ACC112 (cell line): ENCODE measurements at regions not wholly inside any gene's neighbourhood (a gene's known extent, or its start where the extent isn't known, plus 50 kb on each side); places are given as distances from the start of the nearest gene placed in this dataset.

Experiments used
- H2AFZ ChIP-seq: fragments of 200-600 bp; sonication (generic); one replicate; pipeline ENCODE4 v1.6.0; 2017; ENCODE audit warnings: antibody characterized with exemption, low read length; ENCODE audit not compliant: unreplicated experiment
- H3K27ac ChIP-seq: fragments of 200-600 bp; sonication (generic); 2 replicates; pipeline ENCODE4 v1.5.1; 2014; ENCODE audit warnings: low read depth, mild to moderate bottlenecking, antibody characterized with exemption, low read length, moderate library complexity
- H3K27me3 ChIP-seq: fragments of 200-600 bp; sonication (generic); 2 replicates; pipeline ENCODE4 v1.6.1; 2014; ENCODE audit warnings: mild to moderate bottlenecking, antibody characterized with exemption, low read length, moderate library complexity, mixed read lengths; ENCODE audit not compliant: insufficient read depth
- H3K36me3 ChIP-seq: fragments of 200-600 bp; sonication (generic); 2 replicates; pipeline ENCODE4 v1.6.1; 2016; ENCODE audit warnings: mild to moderate bottlenecking, antibody characterized with exemption, low read length, moderate library complexity, mixed read lengths; ENCODE audit not compliant: insufficient read depth
- H3K4me1 ChIP-seq: fragments of 200-600 bp; sonication (generic); one replicate; pipeline ENCODE4 v1.6.1; 2016; ENCODE audit warnings: low read length, mixed read lengths; ENCODE audit not compliant: insufficient read depth, unreplicated experiment, control insufficient read depth
- H3K4me3 ChIP-seq: fragments of 200-600 bp; sonication (generic); 2 replicates; pipeline ENCODE4 v1.5.1; 2014; ENCODE audit warnings: mild to moderate bottlenecking, low read depth, low read length
- H3K79me2 ChIP-seq: fragments of 200-600 bp; sonication (generic); one replicate; pipeline ENCODE4 v1.6.0; 2016; ENCODE audit warnings: low read length; ENCODE audit not compliant: control insufficient read depth, unreplicated experiment, insufficient read depth

DNA sequence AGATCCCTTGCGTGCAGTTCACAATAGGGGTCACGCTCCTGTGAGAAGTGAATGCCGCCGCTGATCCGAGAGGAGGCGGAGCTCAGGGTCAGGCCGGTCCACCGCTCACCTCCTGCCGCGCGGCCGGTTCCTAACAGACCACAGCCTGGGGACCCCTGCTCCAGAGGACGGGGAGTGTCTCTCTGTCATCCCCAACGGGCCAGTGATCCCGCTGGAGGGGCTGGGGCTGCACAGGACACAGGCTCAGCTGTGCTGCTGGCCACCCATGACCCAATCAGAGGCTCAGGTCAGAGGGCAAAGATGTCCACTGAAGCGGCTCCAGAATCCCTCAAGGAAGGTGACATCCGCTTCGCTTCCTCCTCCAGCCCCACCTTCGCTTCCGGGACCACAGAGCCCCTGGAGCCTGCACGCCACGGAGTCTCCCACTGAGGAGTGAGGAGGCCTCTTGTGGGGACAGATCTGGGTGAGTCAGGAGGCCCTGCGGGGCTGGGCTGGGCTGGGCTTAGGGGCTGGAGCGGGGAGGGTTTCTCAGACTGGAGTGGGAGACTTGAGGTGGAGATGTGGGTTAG is 115.4 kb downstream of the METRNL start:
- Histone ChIP-seq H3K79me2 (no peaks in the 10 kb centered on the region), H3K27ac (peak overlapping the region; percentile 93), H3K4me3 (no peak overlapping the region), H3K36me3 (no peaks in the 10 kb centered on the region), H3K4me1 (peaks cover 40% of the 10 kb centered on the region), H3K27me3 (no peaks in the 10 kb centered on the region), H2AFZ (no peak overlapping the region)

DNA sequence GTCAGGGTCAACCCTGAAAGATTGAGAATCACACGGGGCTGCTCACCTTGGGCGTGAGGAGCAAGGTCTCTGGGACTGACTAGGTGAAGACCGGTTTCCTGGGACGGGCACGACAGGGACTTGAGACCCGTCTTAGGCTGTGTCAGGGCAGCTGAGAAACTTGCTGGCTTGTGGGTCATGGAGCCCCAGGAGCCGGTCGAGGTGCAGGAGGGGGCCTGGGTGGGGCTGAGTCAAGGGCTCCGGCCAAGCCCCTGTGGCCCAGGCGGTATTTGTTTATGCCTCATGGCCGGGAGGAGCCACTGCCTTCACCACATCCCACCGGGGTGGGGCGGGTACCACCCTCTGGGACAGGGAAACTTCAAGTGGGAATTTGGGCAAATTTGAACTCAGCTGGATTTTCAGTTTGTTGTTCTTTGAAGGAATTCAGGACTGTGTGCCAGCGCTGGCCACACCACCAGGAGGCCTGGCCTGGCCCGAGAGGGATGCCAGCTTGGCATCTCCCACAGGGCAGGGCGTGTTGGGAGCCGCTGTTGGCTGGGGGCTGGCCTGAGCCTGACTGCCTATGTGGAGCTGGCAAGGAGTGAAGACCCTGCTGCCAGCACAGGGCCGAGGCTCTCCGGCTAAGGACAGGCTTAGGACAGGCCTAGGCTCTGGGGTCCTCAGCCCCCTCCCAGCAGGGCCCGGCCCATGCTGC is 116.1 kb downstream of the METRNL start:
- H3K36me3 ChIP-seq: no peaks in the 10 kb centered on the region
- H3K27me3 ChIP-seq: no peaks in the 10 kb centered on the region
- peaks cover 43% of the 10 kb centered on the region for H3K4me1 ChIP-seq
- H3K27ac ChIP-seq: peak overlapping the region; percentile 93
- no peaks in the 10 kb centered on the region for H3K79me2 ChIP-seq
- peak overlapping the region; percentile 32; the same call in 1 of the 2 replicates for H3K4me3 ChIP-seq
- peak overlapping the region; percentile 32 for H2AFZ ChIP-seq

DNA sequence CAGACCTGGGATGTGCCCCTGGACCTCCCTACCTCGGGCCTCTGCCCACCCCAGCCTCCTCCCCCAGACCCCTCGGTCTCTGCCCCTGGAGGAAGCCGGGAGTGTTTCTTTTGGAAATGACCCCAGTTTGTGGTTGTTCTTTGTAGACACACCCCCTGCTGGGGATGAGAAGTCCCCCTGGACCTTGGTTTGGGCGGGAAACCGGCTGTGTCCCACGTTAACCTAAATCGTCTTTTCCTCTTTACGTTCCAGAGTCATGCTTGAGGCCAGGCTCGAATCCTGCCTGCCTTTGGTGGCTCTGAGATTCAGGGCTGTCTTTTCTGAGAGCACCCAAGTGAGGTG is 116.6 kb downstream of the METRNL start:
- peak overlapping the region; percentile 93 for H3K27ac ChIP-seq
- no peaks in the 10 kb centered on the region for H3K79me2 ChIP-seq
- peaks cover 48% of the 10 kb centered on the region for H3K4me1 ChIP-seq
- no peaks in the 10 kb centered on the region for H3K36me3 ChIP-seq
- peak overlapping the region; percentile 32; the same call in 1 of the 2 replicates for H3K4me3 ChIP-seq
- no peaks in the 10 kb centered on the region for H3K27me3 ChIP-seq
- peak overlapping the region; percentile 32 for H2AFZ ChIP-seq

GRCh38 chr17:83196366-83196765 is 117.0 kb downstream of the METRNL start:
- H3K27ac ChIP-seq: peak overlapping the region; percentile 93
- H3K79me2 ChIP-seq: no peaks in the 10 kb centered on the region
- H3K27me3 ChIP-seq: no peaks in the 10 kb centered on the region
- peak overlapping the region; percentile 32 for H2AFZ ChIP-seq
- H3K4me3 ChIP-seq: no peak overlapping the region
- H3K36me3 ChIP-seq: no peaks in the 10 kb centered on the region
- peaks cover 50% of the 10 kb centered on the region for H3K4me1 ChIP-seq

DNA sequence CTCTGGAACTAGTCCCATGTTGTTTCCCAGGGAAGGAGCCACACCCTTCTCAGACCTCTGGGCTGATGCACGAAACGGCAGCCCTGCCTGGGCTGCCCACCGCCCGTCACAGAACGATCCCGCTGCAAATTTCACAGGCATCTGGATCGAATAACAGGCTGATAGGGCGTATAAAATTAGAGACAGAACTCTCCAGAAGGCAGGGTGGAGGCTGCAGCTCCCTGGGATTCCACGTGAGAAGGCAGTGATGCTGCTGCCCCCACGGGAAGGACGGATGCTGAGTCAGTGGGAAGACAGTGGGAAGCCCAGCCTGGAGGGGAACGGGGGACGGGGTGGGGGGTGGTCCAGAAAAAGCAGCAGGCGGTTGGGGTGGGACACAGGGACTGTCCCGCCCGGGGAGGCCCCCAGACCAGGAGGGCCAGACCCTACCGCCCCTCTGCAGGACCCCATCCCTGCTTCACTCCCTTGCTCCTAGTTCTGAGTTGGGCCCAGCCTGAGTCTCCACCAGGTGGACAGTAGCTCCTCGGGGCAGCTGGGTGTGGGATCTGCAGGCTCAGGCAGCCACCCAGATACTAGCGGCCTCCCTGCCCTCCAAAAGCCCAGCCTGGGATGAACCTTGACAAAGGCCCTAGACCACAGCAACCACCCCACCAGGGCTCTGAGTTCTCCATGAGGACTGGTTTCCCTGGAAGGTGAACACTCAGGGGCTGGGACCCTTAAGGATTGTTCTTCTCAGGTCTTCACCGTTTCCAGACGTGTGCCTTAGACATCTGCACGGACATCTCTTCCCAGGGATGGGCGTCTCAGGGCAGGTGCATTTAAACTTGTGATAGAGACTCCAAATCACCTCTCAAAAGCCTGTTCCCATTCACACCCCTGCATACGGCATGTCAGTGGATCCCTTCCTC is 117.8 kb downstream of the METRNL start:
- H3K4me3 ChIP-seq: no peak overlapping the region
- no peak overlapping the region for H2AFZ ChIP-seq
- H3K27me3 ChIP-seq: no peaks in the 10 kb centered on the region
- H3K27ac ChIP-seq: peak overlapping the region; percentile 93
- H3K4me1 ChIP-seq: peaks cover 54% of the 10 kb centered on the region
- H3K36me3 ChIP-seq: no peaks in the 10 kb centered on the region
- no peaks in the 10 kb centered on the region for H3K79me2 ChIP-seq

DNA sequence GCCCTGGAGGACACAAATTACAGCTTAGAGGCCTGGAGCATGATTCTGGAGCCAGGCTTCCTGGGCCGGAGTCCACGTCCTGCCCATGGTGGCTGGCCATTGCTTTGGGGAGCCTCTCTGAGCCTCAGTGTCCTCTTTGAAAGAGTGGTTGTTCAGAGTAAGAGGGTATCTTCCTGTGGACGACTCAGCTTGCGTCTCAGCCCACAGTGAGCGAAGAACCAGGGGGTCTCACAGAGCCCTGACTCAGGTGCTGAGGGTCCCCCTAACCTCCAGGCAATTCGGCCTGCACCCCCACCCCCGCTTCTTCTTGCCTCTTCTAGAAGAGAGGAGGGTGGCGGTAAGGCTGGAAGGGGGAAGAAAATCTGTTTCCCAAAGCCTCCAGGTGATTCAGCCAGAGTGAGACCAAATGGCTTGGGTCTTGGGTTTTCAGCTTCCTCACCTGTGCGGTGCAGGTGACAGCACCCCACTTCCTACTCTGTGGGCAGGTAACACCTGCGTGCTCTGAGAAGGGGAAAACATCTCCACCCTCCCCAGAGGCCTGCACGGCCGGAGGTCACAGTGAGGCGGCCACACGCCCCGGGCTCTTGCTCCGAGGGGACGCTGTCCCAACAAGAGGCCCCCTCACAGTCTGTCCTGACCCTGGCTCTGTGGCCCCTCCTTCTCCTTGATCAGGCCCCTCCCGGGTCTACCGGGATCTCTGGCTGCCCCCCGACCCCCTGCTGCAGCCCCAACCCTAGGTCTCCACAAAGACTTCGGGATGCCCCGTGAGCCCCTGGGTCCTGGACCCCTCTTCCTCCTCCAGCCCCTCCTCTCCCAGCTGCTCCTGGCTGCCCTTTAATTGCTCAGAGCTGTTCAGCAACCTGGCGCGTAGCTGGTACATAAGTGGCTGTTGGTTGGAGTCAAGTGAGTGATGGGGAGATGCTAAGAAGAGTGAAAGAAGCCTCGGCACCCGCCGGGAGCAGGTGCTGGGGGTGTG is 119.2 kb downstream of the METRNL start:
- H3K27ac ChIP-seq: no peak overlapping the region
- H2AFZ ChIP-seq: no peak overlapping the region
- no peak overlapping the region for H3K4me3 ChIP-seq
- peaks cover 62% of the 10 kb centered on the region for H3K4me1 ChIP-seq
- H3K36me3 ChIP-seq: no peaks in the 10 kb centered on the region
- H3K79me2 ChIP-seq: no peaks in the 10 kb centered on the region
- no peaks in the 10 kb centered on the region for H3K27me3 ChIP-seq

GRCh38 chr17:83199500-83200201 is 120.2 kb downstream of the METRNL start:
- no peak overlapping the region for H3K27ac ChIP-seq
- H3K4me3 ChIP-seq: no peak overlapping the region
- H3K79me2 ChIP-seq: no peaks in the 10 kb centered on the region
- H3K27me3 ChIP-seq: no peaks in the 10 kb centered on the region
- H3K4me1 ChIP-seq: peaks cover 64% of the 10 kb centered on the region
- no peak overlapping the region for H2AFZ ChIP-seq
- H3K36me3 ChIP-seq: no peaks in the 10 kb centered on the region

GRCh38 chr17:83200231-83200699 is 120.9 kb downstream of the METRNL start:
- no peaks in the 10 kb centered on the region for H3K79me2 ChIP-seq
- no peaks in the 10 kb centered on the region for H3K27me3 ChIP-seq
- peaks cover 59% of the 10 kb centered on the region for H3K4me1 ChIP-seq
- H2AFZ ChIP-seq: no peak overlapping the region
- no peaks in the 10 kb centered on the region for H3K36me3 ChIP-seq
- 0 out of 2 replicates have a peak overlapping the region, but pooled peaks have one; percentile 1 for H3K27ac ChIP-seq
- H3K4me3 ChIP-seq: no peak overlapping the region

- no peaks in the 10 kb centered on the region for H3K79me2 ChIP-seq
- H3K27me3 ChIP-seq: no peaks in the 10 kb centered on the region
- H3K27ac ChIP-seq: peak overlapping the region; percentile 1; the same call in 1 of the 2 replicates
- H3K36me3 ChIP-seq: no peaks in the 10 kb centered on the region
- peaks cover 54% of the 10 kb centered on the region for H3K4me1 ChIP-seq
- H2AFZ ChIP-seq: no peak overlapping the region
- no peak overlapping the region for H3K4me3 ChIP-seq
Measured at GRCh38 chr17:83200751-83201150, 121.3 kb downstream of the METRNL start.
